ENCODE measurements at regions not wholly inside any gene's neighbourhood (a gene's known extent, or its start where the extent isn't known, plus 50 kb on each side); places are given as distances from the start of the nearest gene placed in this dataset.

GRCh38 chr14:66197276-66197675 lies 288.9 kb upstream of the CCDC196 start:
- no peak for DNase-seq (ENCODE audit: low read depth)

GRCh38 chr14:66206554-66206953 lies 279.6 kb upstream of the CCDC196 start:
- DNase-seq (ENCODE audit: low read depth) = no peak

- no peak for DNase-seq (ENCODE audit: low read depth)
Observed at GRCh38 chr14:66216763-66217162, 269.4 kb upstream of the CCDC196 start.

- no peak for DNase-seq (ENCODE audit: low read depth)
Observed at GRCh38 chr14:66219886-66220285, 266.3 kb upstream of the CCDC196 start.

- DNase-seq (ENCODE audit: low read depth) = no peak
Observed at GRCh38 chr14:66224492-66225178, 261.5 kb upstream of the CCDC196 start.

GRCh38 chr14:66225337-66225736 lies 260.8 kb upstream of the CCDC196 start:
- DNase-seq (ENCODE audit: low read depth) = no peak

- DNase-seq (ENCODE audit: low read depth) = peak; percentile 20
Observed at GRCh38 chr14:66228267-66228970, 257.8 kb upstream of the CCDC196 start.

- DNase-seq (ENCODE audit: low read depth) = no peak
Observed at GRCh38 chr14:66231820-66232219, 254.4 kb upstream of the CCDC196 start.

- DNase-seq (ENCODE audit: low read depth) = no peak
Observed at GRCh38 chr14:66233591-66233990, 252.6 kb upstream of the CCDC196 start.

GRCh38 chr14:66234411-66234810 lies 251.8 kb upstream of the CCDC196 start:
- no peak for DNase-seq (ENCODE audit: low read depth)

GRCh38 chr14:66237741-66238140 lies 248.4 kb upstream of the CCDC196 start:
- DNase-seq (ENCODE audit: low read depth) = no peak

GRCh38 chr14:66238969-66239368 lies 247.2 kb upstream of the CCDC196 start:
- no peak for DNase-seq (ENCODE audit: low read depth)

GRCh38 chr14:66239589-66239988 lies 246.6 kb upstream of the CCDC196 start:
- DNase-seq (ENCODE audit: low read depth) = no peak

- DNase-seq (ENCODE audit: low read depth) = no peak
Observed at GRCh38 chr14:66240105-66240504, 246.1 kb upstream of the CCDC196 start.

- no peak for DNase-seq (ENCODE audit: low read depth)
Observed at GRCh38 chr14:66242001-66242400, 244.2 kb upstream of the CCDC196 start.

GRCh38 chr14:66244834-66245233 lies 241.3 kb upstream of the CCDC196 start:
- DNase-seq (ENCODE audit: low read depth) = no peak

- no peak for DNase-seq (ENCODE audit: low read depth)
Observed at GRCh38 chr14:66247662-66248193, 238.4 kb upstream of the CCDC196 start.

- no peak for DNase-seq (ENCODE audit: low read depth)
Observed at GRCh38 chr14:66248256-66248655, 237.9 kb upstream of the CCDC196 start.

- DNase-seq (ENCODE audit: low read depth) = no peak
Observed at GRCh38 chr14:66249544-66249943, 236.6 kb upstream of the CCDC196 start.

- DNase-seq (ENCODE audit: low read depth) = no peak
Observed at GRCh38 chr14:66254038-66254437, 232.1 kb upstream of the CCDC196 start.

GRCh38 chr14:66268802-66269334 lies 217.3 kb upstream of the CCDC196 start:
- no peak for DNase-seq (ENCODE audit: low read depth)

- DNase-seq (ENCODE audit: low read depth) = no peak
Observed at GRCh38 chr14:66272221-66272620, 213.9 kb upstream of the CCDC196 start.

GRCh38 chr14:66273261-66273832 lies 212.8 kb upstream of the CCDC196 start:
- no peak for DNase-seq (ENCODE audit: low read depth)
